Mesendoderm (in vitro differentiated cells): ENCODE measurements at regions not wholly inside any gene's neighbourhood (a gene's known extent, or its start where the extent isn't known, plus 50 kb on each side); places are given as distances from the start of the nearest gene placed in this dataset.

Experiments
- DNase-seq: peaks from one replicate; pipeline ENCODE4 v3.0.0; 2013
- H2AK5ac ChIP-seq: 2 replicates; pipeline ENCODE4 v1.6.1; 2013; ENCODE audit warnings: low read length, inconsistent platforms
- H2BK120ac ChIP-seq: 2 replicates; pipeline ENCODE4 v1.6.1; 2013; ENCODE audit warnings: low read depth, mild to moderate bottlenecking, low read length, moderate library complexity, mixed read lengths
- H2BK15ac ChIP-seq: replicated peaks from 2 replicates; pipeline ENCODE4 v1.6.1; 2013; ENCODE audit warnings: low read depth, mild to moderate bottlenecking, moderate library complexity
- H2BK5ac ChIP-seq: 2 replicates; pipeline ENCODE4 v1.6.1; 2013; ENCODE audit warnings: low read length, inconsistent platforms
- H3K18ac ChIP-seq: 2 replicates; pipeline ENCODE4 v1.6.1; 2013; ENCODE audit warnings: mild to moderate bottlenecking, low read length, mixed read lengths
- H3K23ac ChIP-seq: one replicate; pipeline ENCODE4 v1.6.1; 2013; ENCODE audit warnings: low read length
- H3K27ac ChIP-seq: 2 replicates; pipeline ENCODE4 v1.5.1; 2013; ENCODE audit warnings: low read depth, mild to moderate bottlenecking, inconsistent platforms, low read length, moderate library complexity
- H3K27me3 ChIP-seq: 2 replicates; pipeline ENCODE4 v1.6.1; 2013; ENCODE audit warnings: low read length, control low read depth, mild to moderate bottlenecking, inconsistent platforms; ENCODE audit not compliant: insufficient read depth, poor library complexity
- H3K36me3 ChIP-seq: 2 replicates; pipeline ENCODE4 v1.6.1; 2013; ENCODE audit warnings: low read length, inconsistent platforms; ENCODE audit not compliant: control insufficient read depth, insufficient read depth
- H3K4ac ChIP-seq: one replicate; pipeline ENCODE4 v1.6.1; 2013; ENCODE audit warnings: low read depth, mild to moderate bottlenecking, low read length, moderate library complexity
- H3K4me1 ChIP-seq: 2 replicates; pipeline ENCODE4 v1.6.1; 2013; ENCODE audit warnings: low read depth, low read length, inconsistent platforms; ENCODE audit not compliant: control insufficient read depth
- H3K4me2 ChIP-seq: 2 replicates; pipeline ENCODE4 v1.6.1; 2013; ENCODE audit warnings: low read length
- H3K4me3 ChIP-seq: 2 replicates; pipeline ENCODE4 v1.5.1; 2013; ENCODE audit warnings: mild to moderate bottlenecking, low read length
- H3K56ac ChIP-seq: one replicate; pipeline ENCODE4 v1.6.1; 2013; ENCODE audit warnings: low read length
- H3K79me1 ChIP-seq: 2 replicates; pipeline ENCODE4 v1.6.1; 2013; ENCODE audit warnings: low read length, inconsistent platforms
- H3K79me2 ChIP-seq: 2 replicates; pipeline ENCODE4 v1.6.1; 2013; ENCODE audit warnings: mild to moderate bottlenecking, low read length; ENCODE audit not compliant: control insufficient read depth, insufficient read depth
- H3K9ac ChIP-seq: 2 replicates; pipeline ENCODE4 v1.6.1; 2013; ENCODE audit warnings: low read length, inconsistent platforms
- H4K5ac ChIP-seq: one replicate; pipeline ENCODE4 v1.6.1; 2013; ENCODE audit warnings: low read length
- H4K8ac ChIP-seq: one replicate; pipeline ENCODE4 v1.6.1; 2013; ENCODE audit warnings: low read depth, mild to moderate bottlenecking, control low read depth, low read length, moderate library complexity
- WGBS: extraction: QIAGEN DNeasy Blood & Tissue Kit; methylation state at CpG from one replicate; pipeline ENCODE4 v1.1.7; 2013; ENCODE audit warnings: low lambda C conversion rate, missing lambda C conversion rate; ENCODE audit not compliant: insufficient coverage; ENCODE audit errors: extremely low coverage; 5-methylcytosine and 5-hydroxymethylcytosine counted together

GRCh38 chr15:70249616-70250015 is 151.9 kb upstream of the TLE3 start:
- Histone ChIP-seq H3K27ac (no peak overlapping the region), H3K23ac (no peak overlapping the region), H3K4ac (no peak overlapping the region), H3K4me2 (no peak overlapping the region), H4K8ac (no peak overlapping the region), H3K56ac (no peak overlapping the region), H3K79me1 (no peaks in the 10 kb centered on the region), H3K27me3 (no peaks in the 10 kb centered on the region), H3K9ac (no peak overlapping the region), H2AK5ac (no peak overlapping the region), H3K36me3 (no peaks in the 10 kb centered on the region), H2BK120ac (no peak overlapping the region), H2BK5ac (no peak overlapping the region), H3K4me1 (peaks cover 4% of the 10 kb centered on the region), H3K18ac (no peak overlapping the region), H3K4me3 (no peak overlapping the region), H2BK15ac (no peak overlapping the region), H4K5ac (no peak overlapping the region), H3K79me2 (no peaks in the 10 kb centered on the region)
- DNase-seq: no peak
- no CpG with 5 or more reads among the region's 6 CpGs for WGBS

GRCh38 chr15:70248116-70249025 is 150.7 kb upstream of the TLE3 start:
- Histone ChIP-seq H3K4ac (peak overlapping the region; percentile 82), H3K36me3 (no peaks in the 10 kb centered on the region), H3K23ac (no peak overlapping the region), H3K79me2 (no peaks in the 10 kb centered on the region), H2BK120ac (no peak overlapping the region), H2BK5ac (no peak overlapping the region), H2BK15ac (no peak overlapping the region), H3K79me1 (no peaks in the 10 kb centered on the region), H4K8ac (no peak overlapping the region), H3K56ac (peak overlapping the region; percentile 67), H2AK5ac (peak overlapping the region; percentile 83), H3K9ac (no peak overlapping the region), H4K5ac (no peak overlapping the region), H3K4me3 (no peak overlapping the region), H3K27me3 (no peaks in the 10 kb centered on the region), H3K4me1 (peaks cover 4% of the 10 kb centered on the region), H3K18ac (peak overlapping the region; percentile 51), H3K4me2 (no peak overlapping the region), H3K27ac (no peak overlapping the region)
- DNase-seq: peak; percentile 79
- WGBS: no CpG with 5 or more reads among the region's 12 CpGs

- Histone ChIP-seq H3K79me2 (no peaks in the 10 kb centered on the region), H3K4me2 (no peak overlapping the region), H3K27me3 (no peaks in the 10 kb centered on the region), H3K36me3 (no peaks in the 10 kb centered on the region), H3K79me1 (no peaks in the 10 kb centered on the region), H3K9ac (no peak overlapping the region), H3K4me1 (peaks cover 4% of the 10 kb centered on the region), H3K4ac (no peak overlapping the region), H4K5ac (no peak overlapping the region), H3K56ac (no peak overlapping the region), H2BK15ac (no peak overlapping the region), H3K27ac (no peak overlapping the region), H2AK5ac (no peak overlapping the region), H3K23ac (no peak overlapping the region), H4K8ac (no peak overlapping the region), H3K4me3 (no peak overlapping the region), H2BK5ac (no peak overlapping the region), H3K18ac (no peak overlapping the region), H2BK120ac (no peak overlapping the region)
- no peak for DNase-seq
- WGBS: no CpG with 5 or more reads among the region's 6 CpGs
These were observed 149.6 kb upstream of the TLE3 start for GRCh38 chr15:70247281-70247680.

GRCh38 chr15:70246623-70247220 is 149.0 kb upstream of the TLE3 start:
- Histone ChIP-seq H3K4me3 (no peak overlapping the region), H3K79me1 (no peaks in the 10 kb centered on the region), H3K36me3 (no peaks in the 10 kb centered on the region), H3K4ac (no peak overlapping the region), H3K4me1 (peaks cover 4% of the 10 kb centered on the region), H2BK15ac (no peak overlapping the region), H3K9ac (no peak overlapping the region), H4K8ac (no peak overlapping the region), H3K56ac (no peak overlapping the region), H2BK5ac (no peak overlapping the region), H3K18ac (no peak overlapping the region), H2BK120ac (no peak overlapping the region), H3K27me3 (no peaks in the 10 kb centered on the region), H2AK5ac (no peak overlapping the region), H3K4me2 (no peak overlapping the region), H3K23ac (no peak overlapping the region), H3K79me2 (no peaks in the 10 kb centered on the region), H4K5ac (no peak overlapping the region), H3K27ac (no peak overlapping the region)
- WGBS: no CpG with 5 or more reads among the region's 8 CpGs
- no peak for DNase-seq

- no peaks in the 10 kb centered on the region for H3K27me3 ChIP-seq
- H2BK15ac ChIP-seq: no peak overlapping the region
- no peak overlapping the region for H3K23ac ChIP-seq
- H3K18ac ChIP-seq: no peak overlapping the region
- DNase-seq: no peak
- no peak overlapping the region for H3K56ac ChIP-seq
- H4K8ac ChIP-seq: no peak overlapping the region
- H3K4me1 ChIP-seq: peaks cover 4% of the 10 kb centered on the region
- no peak overlapping the region for H3K4me2 ChIP-seq
- H4K5ac ChIP-seq: no peak overlapping the region
- H3K79me1 ChIP-seq: no peaks in the 10 kb centered on the region
- no peak overlapping the region for H2BK120ac ChIP-seq
- H3K4ac ChIP-seq: no peak overlapping the region
- no peak overlapping the region for H3K27ac ChIP-seq
- no peak overlapping the region for H3K9ac ChIP-seq
- no CpG with 5 or more reads among the region's 12 CpGs for WGBS
- no peak overlapping the region for H2AK5ac ChIP-seq
- no peak overlapping the region for H3K4me3 ChIP-seq
- H2BK5ac ChIP-seq: no peak overlapping the region
- H3K79me2 ChIP-seq: no peaks in the 10 kb centered on the region
- no peaks in the 10 kb centered on the region for H3K36me3 ChIP-seq
These were observed 148.4 kb upstream of the TLE3 start for GRCh38 chr15:70245932-70246622.
